ENCODE measurements at regions not wholly inside any gene's neighbourhood (a gene's known extent, or its start where the extent isn't known, plus 50 kb on each side); places are given as distances from the start of the nearest gene placed in this dataset.

- TF ChIP-seq YY1 (IDR thresholded peaks at IDR 0.05; ENCODE audit: low read depth): no peak
- TF ChIP-seq REST (IDR thresholded peaks at IDR 0.05; ENCODE audit: low read depth): no peak
- TF ChIP-seq CEBPB (IDR thresholded peaks at IDR 0.05): no peak
- TF ChIP-seq CREB1 (IDR thresholded peaks at IDR 0.05; ENCODE audit: low read depth): no peak
- no peak for TF ChIP-seq RAD21 (IDR thresholded peaks at IDR 0.05; ENCODE audit: low read depth)
- TF ChIP-seq USF1 (IDR thresholded peaks at IDR 0.05): no peak
Measured at GRCh38 chr10:78404296-78404695, 370.6 kb downstream of the RPS24 start.

Data from Ishikawa (cell line).